IMR-90 (cell line): ENCODE measurements at regions not wholly inside any gene's neighbourhood (a gene's known extent, or its start where the extent isn't known, plus 50 kb on each side); places are given as distances from the start of the nearest gene placed in this dataset.

Experiments used
- ATAC-seq: fragments of 200-7000 bp; cut with Tn5 transposase; 2 replicates; pipeline ENCODE4 v1.9.1; 2020; ENCODE audit warnings: low read depth, mild to moderate bottlenecking, moderate library complexity
- BruUV-seq: library from RNA; stranded (reverse); fragments of 400-500 nt; replicated peaks from 2 replicates; lab custom pipeline; 2021; lab: Mats Ljungman, UMichigan
- CTCF ChIA-PET: fragments of 300-600 bp; formaldehyde crosslinking; extraction: SDS; loops from one replicate; lab custom pipeline; 2021; ENCODE audit warnings: antibody characterized with exemption; lab: Yijun Ruan, JAX
- POLR2A ChIA-PET: fragments of 300-600 bp; sonication (Branson Sonifier 250); formaldehyde crosslinking; loops from one replicate; lab custom pipeline; 2022; ENCODE audit warnings: antibody characterized with exemption; ENCODE audit not compliant: unreplicated experiment; lab: Charles Lee
- DNase-seq: peaks from one replicate; pipeline ENCODE4 v3.0.0; 2013
- H2AFZ ChIP-seq: replicated peaks from 2 replicates; pipeline ENCODE3; 2013; ENCODE audit warnings: low read length, mild to moderate bottlenecking; ENCODE audit not compliant: poor library complexity
- H2AK5ac ChIP-seq: 2 replicates; pipeline ENCODE4 v1.6.1; 2013; ENCODE audit warnings: low read depth, low read length, inconsistent platforms
- H2AK9ac ChIP-seq: replicated peaks from 2 replicates; pipeline ENCODE3; 2013; ENCODE audit warnings: mild to moderate bottlenecking, low read depth, low read length, moderate library complexity; ENCODE audit not compliant: poor library complexity
- H2BK120ac ChIP-seq: 2 replicates; pipeline ENCODE4 v1.6.1; 2013; ENCODE audit warnings: low read depth, low read length, inconsistent platforms
- H2BK15ac ChIP-seq: 3 replicates; pipeline ENCODE4 v1.6.1; 2013; ENCODE audit warnings: low read depth, low read length, inconsistent platforms
- H2BK20ac ChIP-seq: 2 replicates; pipeline ENCODE4 v1.6.1; 2013; ENCODE audit warnings: low read depth, mild to moderate bottlenecking, inconsistent platforms, low read length, moderate library complexity
- H2BK5ac ChIP-seq: 2 replicates; pipeline ENCODE4 v1.6.1; 2013; ENCODE audit warnings: mild to moderate bottlenecking, low read depth, low read length, inconsistent platforms; ENCODE audit not compliant: poor library complexity, severe bottlenecking
- H3K14ac ChIP-seq: replicated peaks from 2 replicates; pipeline ENCODE4 v1.6.1; 2013; ENCODE audit warnings: low read depth, low read length, inconsistent platforms
- H3K18ac ChIP-seq: 2 replicates; pipeline ENCODE4 v1.6.1; 2013; ENCODE audit warnings: low read depth, low read length, control low read depth
- H3K23ac ChIP-seq: 2 replicates; pipeline ENCODE4 v1.6.1; 2013; ENCODE audit warnings: low read depth, low read length, inconsistent platforms
- H3K27ac ChIP-seq: 2 replicates; pipeline ENCODE4 v1.5.1; 2013; ENCODE audit warnings: mild to moderate bottlenecking, control low read depth, low read length; ENCODE audit not compliant: insufficient read depth
- H3K27me3 ChIP-seq: 2 replicates; pipeline ENCODE4 v1.6.1; 2013; ENCODE audit warnings: low read length; ENCODE audit not compliant: control insufficient read depth, insufficient read depth
- H3K36me3 ChIP-seq: 2 replicates; pipeline ENCODE4 v1.6.1; 2013; ENCODE audit warnings: low read length, mixed read lengths; ENCODE audit not compliant: control insufficient read depth, insufficient read depth
- H3K4ac ChIP-seq: 2 replicates; pipeline ENCODE4 v1.6.1; 2013; ENCODE audit warnings: low read depth, low read length, inconsistent platforms
- H3K4me1 ChIP-seq: 2 replicates; pipeline ENCODE4 v1.6.1; 2013; ENCODE audit warnings: low read length, mixed read lengths; ENCODE audit not compliant: control insufficient read depth, insufficient read depth
- H3K4me2 ChIP-seq: 2 replicates; pipeline ENCODE4 v1.6.1; 2013; ENCODE audit warnings: low read depth, mild to moderate bottlenecking, control low read depth, low read length, moderate library complexity
- H3K4me3 ChIP-seq: 2 replicates; pipeline ENCODE4 v1.5.1; 2013; ENCODE audit warnings: low read depth, mild to moderate bottlenecking, control low read depth, low read length, moderate library complexity; ENCODE audit not compliant: insufficient read depth
- H3K56ac ChIP-seq: 2 replicates; pipeline ENCODE4 v1.6.1; 2013; ENCODE audit warnings: low read length, inconsistent platforms; ENCODE audit not compliant: insufficient read depth; ENCODE audit errors: extremely low read depth
- H3K79me1 ChIP-seq, 2 experiments: 2 replicates each; pipeline ENCODE4 v1.6.1; 2013; ENCODE audit warnings: low read length in 2 of 2, inconsistent platforms in 1 of 2, low read depth in 1 of 2
- H3K9ac ChIP-seq: 2 replicates; pipeline ENCODE4 v1.6.1; 2013; ENCODE audit warnings: low read depth, low read length, control low read depth
- H3K9me1 ChIP-seq: 2 replicates; pipeline ENCODE4 v1.6.1; 2013; ENCODE audit warnings: low read length, inconsistent platforms; ENCODE audit not compliant: insufficient read depth
- H3K9me3 ChIP-seq: 2 replicates; pipeline ENCODE4 v1.6.1; 2013; ENCODE audit warnings: low read length; ENCODE audit not compliant: control insufficient read depth, insufficient read depth
- H4K20me1 ChIP-seq: 2 replicates; pipeline ENCODE4 v1.6.1; 2013; ENCODE audit warnings: low read length, inconsistent platforms; ENCODE audit not compliant: insufficient read depth
- H4K5ac ChIP-seq: 2 replicates; pipeline ENCODE4 v1.6.1; 2013; ENCODE audit warnings: mild to moderate bottlenecking, low read depth, low read length, control low read depth
- H4K8ac ChIP-seq, 2 experiments: 2 replicates each; pipeline ENCODE4 v1.6.1; 2013; ENCODE audit warnings: low read depth in 2 of 2, low read length in 2 of 2, control low read depth in 1 of 2, inconsistent platforms in 1 of 2
- H4K91ac ChIP-seq: 2 replicates; pipeline ENCODE4 v1.6.1; 2013; ENCODE audit warnings: low read depth, low read length, inconsistent platforms; ENCODE audit not compliant: insufficient read depth
- BHLHE40 ChIP-seq: fragments of 150-350 bp; IDR thresholded peaks from 2 replicates; pipeline ENCODE4 v1.6.1; 2016; ENCODE audit warnings: mild to moderate bottlenecking, low read depth, low read length
- CEBPB ChIP-seq: IDR thresholded peaks from 2 replicates; pipeline ENCODE4 v1.6.1; 2012; ENCODE audit warnings: low read depth, low read length, improper control_type of control experiment
- MAFK ChIP-seq: IDR thresholded peaks from 2 replicates; pipeline ENCODE4 v1.6.1; 2012; ENCODE audit warnings: low read depth, low read length, improper control_type of control experiment
- NFE2L2 ChIP-seq: fragments of 150-350 bp; IDR thresholded peaks from 2 replicates; pipeline ENCODE4 v1.6.1; 2016; ENCODE audit warnings: low read depth, mild to moderate bottlenecking, low read length
- RAD21 ChIP-seq: IDR thresholded peaks from 2 replicates; pipeline ENCODE4 v1.6.1; 2012; ENCODE audit warnings: low read length, improper control_type of control experiment
- WGBS, 2 experiments: methylation state at CpG; one replicate each; pipeline versions ENCODE4 v1.1.5 to v1.1.7; 2013; ENCODE audit warnings: missing lambda C conversion rate in 2 of 2; ENCODE audit not compliant: insufficient read length in 1 of 2; ENCODE audit errors: extremely low coverage in 2 of 2; 5-methylcytosine and 5-hydroxymethylcytosine counted together
- dilution Hi-C: fragments of 300-500 bp; cut with HindIII; formaldehyde crosslinking; loops from one replicate; pipeline ENCODE4 v1.14.3; 2018; ENCODE audit warnings: low sequenced_read_pairs; ENCODE audit not compliant: unreplicated experiment
- in situ Hi-C: fragments of 300-500 bp; cut with MboI; formaldehyde crosslinking; loops from 3 replicates; pipeline ENCODE4 v1.14.3; 2019; ENCODE audit warnings: low sequenced_read_pairs, inconsistent platforms, mixed read lengths
- intact Hi-C: fragments of 100-400 bp; cut with micrococcal nuclease; formaldehyde crosslinking; loops from 2 replicates; pipeline ENCODE4 v1.10.0; 2022

DNA sequence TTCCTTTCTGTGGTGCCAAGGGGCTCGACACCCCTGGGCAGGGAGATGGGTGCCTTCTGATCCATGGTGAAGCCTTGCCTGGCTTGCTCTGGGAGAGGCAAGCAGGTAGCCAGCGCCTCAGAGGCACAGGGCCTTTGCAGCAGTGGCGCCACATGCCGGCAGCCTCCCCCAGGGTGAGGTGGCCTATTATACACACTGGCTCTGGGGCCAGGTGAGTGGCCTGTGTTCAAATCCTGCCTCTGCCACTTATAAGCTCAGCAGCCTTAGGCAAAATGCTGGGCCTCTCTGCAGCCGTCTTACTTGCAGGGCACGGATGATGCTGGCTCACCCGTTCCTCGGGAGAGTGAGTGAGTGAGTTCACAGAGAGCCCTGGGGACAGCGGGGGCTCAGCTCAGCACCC lies 176.9 kb downstream of the TFAP2C start:
- H3K56ac ChIP-seq = no peak overlapping the region

More for the DNA sequence above, 176.9 kb downstream of the TFAP2C start:
- Histone ChIP-seq H3K36me3 (no peaks in the 10 kb centered on the region), H2BK120ac (no peak overlapping the region), H3K4me1 (peaks cover 2% of the 10 kb centered on the region; the same call in 1 of the 2 replicates), H3K14ac (no peak overlapping the region), H3K27me3 (peaks cover 26% of the 10 kb centered on the region), H3K9me1 (no peaks in the 10 kb centered on the region), H3K18ac (no peak overlapping the region), H2AFZ (no peak overlapping the region), H4K5ac (no peak overlapping the region), H2AK9ac (no peak overlapping the region), H3K9ac (no peak overlapping the region), H3K4me3 (no peak overlapping the region), H3K4me2 (no peak overlapping the region), H2BK5ac (no peak overlapping the region), H3K23ac (no peak overlapping the region), H3K9me3 (0 out of 2 replicates have a peak, but pooled peaks cover 4% of the 10 kb centered on the region), H2BK15ac (no peak overlapping the region), H4K8ac (no peak overlapping the region), H2BK20ac (no peak overlapping the region), H3K4ac (no peak overlapping the region), H3K79me1 (no peaks in the 10 kb centered on the region), H3K27ac (no peak overlapping the region), H4K20me1 (no peaks in the 10 kb centered on the region), H2AK5ac (no peak overlapping the region), H4K91ac (no peak overlapping the region)
- DNase-seq (no peak), ATAC-seq (no peak)
- intact Hi-C loops = no loop called here
- in situ Hi-C loops = no loop called here
- POLR2A ChIA-PET = no interaction called here
- CTCF ChIA-PET = no interaction called here
- WGBS, 2 experiments = no CpG with 5 or more reads among the region's 9 CpGs
- dilution Hi-C loops = no loop called here
- TF ChIP-seq MAFK = no peak
- TF ChIP-seq NFE2L2 = no peak
- no peak for TF ChIP-seq CEBPB
- TF ChIP-seq BHLHE40 = no peak
- no peak for TF ChIP-seq RAD21
- BruUV-seq = no TSS peak
